GM20431 (cell line): ENCODE measurements at regions not wholly inside any gene's neighbourhood (a gene's known extent, or its start where the extent isn't known, plus 50 kb on each side); places are given as distances from the start of the nearest gene placed in this dataset.

Experiments used
- in situ Hi-C: fragments of 300-500 bp; cut with MseI, MboI; formaldehyde crosslinking; loops from one replicate; pipeline ENCODE4 v1.15.0; 2020; ENCODE audit warnings: low sequenced_read_pairs; ENCODE audit not compliant: unreplicated experiment

- in situ Hi-C loops, result no loop called here
These were observed 600.0 kb upstream of the CELF2 start for GRCh38 chr10:10417671-10418070.

GRCh38 chr10:10418387-10418786 lies 599.3 kb upstream of the CELF2 start:
- in situ Hi-C loops, result no loop called here

- in situ Hi-C loops, result no loop called here
These were observed 596.6 kb upstream of the CELF2 start for GRCh38 chr10:10421071-10421470.

- in situ Hi-C loops, result no loop called here
These were observed 586.1 kb upstream of the CELF2 start for GRCh38 chr10:10431422-10432066.

- in situ Hi-C loops, result no loop called here
These were observed 585.2 kb upstream of the CELF2 start for GRCh38 chr10:10432296-10433035.

GRCh38 chr10:10434312-10434711 lies 583.4 kb upstream of the CELF2 start:
- in situ Hi-C loops, result no loop called here

GRCh38 chr10:10437886-10438285 lies 579.8 kb upstream of the CELF2 start:
- in situ Hi-C loops, result no loop called here

GRCh38 chr10:10438335-10439100 lies 579.2 kb upstream of the CELF2 start:
- in situ Hi-C loops, result no loop called here

GRCh38 chr10:10456856-10457255 lies 560.8 kb upstream of the CELF2 start:
- in situ Hi-C loops, result no loop called here

GRCh38 chr10:10460451-10460850 lies 557.2 kb upstream of the CELF2 start:
- in situ Hi-C loops, result no loop called here

GRCh38 chr10:10462151-10462941 lies 555.3 kb upstream of the CELF2 start:
- in situ Hi-C loops, result no loop called here

GRCh38 chr10:10471758-10472157 lies 545.9 kb upstream of the CELF2 start:
- in situ Hi-C loops, result no loop called here

GRCh38 chr10:10475812-10476211 lies 541.9 kb upstream of the CELF2 start:
- in situ Hi-C loops, result no loop called here

- in situ Hi-C loops, result no loop called here
These were observed 539.8 kb upstream of the CELF2 start for GRCh38 chr10:10477844-10478243.

GRCh38 chr10:10479465-10479864 lies 538.2 kb upstream of the CELF2 start:
- in situ Hi-C loops, result no loop called here

- in situ Hi-C loops, result no loop called here
These were observed 535.1 kb upstream of the CELF2 start for GRCh38 chr10:10482613-10483012.

- in situ Hi-C loops, result no loop called here
These were observed 528.6 kb upstream of the CELF2 start for GRCh38 chr10:10489076-10489475.

- in situ Hi-C loops, result no loop called here
These were observed 527.7 kb upstream of the CELF2 start for GRCh38 chr10:10489805-10490571.

GRCh38 chr10:10490581-10490980 lies 527.1 kb upstream of the CELF2 start:
- in situ Hi-C loops, result no loop called here

- in situ Hi-C loops, result no loop called here
These were observed 525.3 kb upstream of the CELF2 start for GRCh38 chr10:10492420-10492819.
